Stimulated activated CD8-positive, alpha-beta memory T cell treated with anti-CD3 and anti-CD28 coated beads, Interleukin-12 subunit alpha, Interleukin-12 subunit beta, amount 100 ng/mL, for 24 hours (primary cell): ENCODE measurements at regions not wholly inside any gene's neighbourhood (a gene's known extent, or its start where the extent isn't known, plus 50 kb on each side); places are given as distances from the start of the nearest gene placed in this dataset.

ENCODE experiments used
- DNase-seq: peaks from one replicate; pipeline ENCODE4 v3.0.0-alpha.2; 2020; ENCODE audit errors: extremely low read depth

DNA sequence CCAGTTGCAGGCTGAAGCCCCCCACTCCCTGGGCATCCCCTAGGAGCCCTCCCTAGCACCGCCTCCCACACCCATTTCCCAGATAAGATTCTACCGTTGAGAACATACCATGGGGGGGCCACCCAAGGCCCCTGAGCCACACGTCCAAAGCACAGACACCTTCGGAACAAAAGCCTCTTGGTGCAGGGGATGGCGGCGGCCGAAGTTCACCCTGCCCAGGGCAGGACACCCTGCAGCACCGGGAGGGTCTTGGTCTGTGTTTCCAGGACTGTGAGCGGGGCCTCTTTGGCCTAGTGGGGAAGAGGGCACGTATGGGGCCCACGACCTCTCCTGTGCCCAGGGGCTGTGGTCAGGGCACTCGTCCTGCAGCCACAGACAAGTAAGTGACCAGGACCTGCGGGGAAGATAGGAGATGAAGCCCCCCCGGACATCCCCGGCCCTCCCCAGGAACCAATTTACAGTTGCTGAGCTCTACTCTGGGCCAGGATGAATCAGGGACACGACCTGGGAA lies 154.3 kb upstream of the C14orf180 start:
- no peak for DNase-seq

DNA sequence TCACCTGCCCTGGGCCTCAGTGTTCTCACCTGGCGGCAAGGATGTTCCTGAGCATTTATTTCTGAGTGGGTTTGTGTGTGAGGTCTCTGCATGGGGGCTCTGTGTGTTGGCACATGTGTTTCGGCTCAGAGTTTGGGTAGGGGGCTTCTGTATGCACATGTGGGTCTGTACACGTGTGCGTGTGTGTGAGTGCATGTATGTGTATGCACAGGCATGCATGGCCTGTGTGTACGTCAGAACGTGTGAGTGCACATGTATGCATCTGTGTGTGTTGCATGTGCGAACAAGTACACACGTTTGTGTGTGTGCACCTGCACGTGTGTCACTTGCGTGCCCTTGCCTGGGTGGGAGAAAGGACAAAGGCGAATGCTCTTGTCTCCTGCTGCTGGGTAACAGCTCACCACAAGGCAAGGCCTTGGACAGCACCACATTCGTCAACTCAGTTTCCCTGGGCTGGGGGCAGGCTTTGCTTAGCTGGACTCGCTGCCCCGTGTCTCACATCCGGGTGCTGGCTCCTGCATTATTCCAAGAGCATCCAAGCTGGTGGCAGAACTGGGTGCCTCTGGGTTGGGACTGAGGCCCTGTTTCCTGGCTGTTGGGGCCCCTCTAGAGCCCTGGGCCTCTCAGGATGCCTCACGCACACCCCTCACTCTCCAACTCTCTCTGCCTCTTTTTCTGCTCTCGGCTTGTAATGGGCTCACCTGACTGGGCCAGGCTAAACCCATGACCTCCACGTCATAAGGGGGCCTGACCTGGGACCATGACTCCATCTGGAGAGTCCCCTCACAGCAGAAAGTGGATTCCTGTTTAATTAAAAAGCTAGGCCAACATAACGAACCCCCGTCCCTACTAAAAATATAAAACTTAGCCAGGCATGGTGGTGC lies 153.6 kb upstream of the C14orf180 start:
- no peak for DNase-seq

DNA sequence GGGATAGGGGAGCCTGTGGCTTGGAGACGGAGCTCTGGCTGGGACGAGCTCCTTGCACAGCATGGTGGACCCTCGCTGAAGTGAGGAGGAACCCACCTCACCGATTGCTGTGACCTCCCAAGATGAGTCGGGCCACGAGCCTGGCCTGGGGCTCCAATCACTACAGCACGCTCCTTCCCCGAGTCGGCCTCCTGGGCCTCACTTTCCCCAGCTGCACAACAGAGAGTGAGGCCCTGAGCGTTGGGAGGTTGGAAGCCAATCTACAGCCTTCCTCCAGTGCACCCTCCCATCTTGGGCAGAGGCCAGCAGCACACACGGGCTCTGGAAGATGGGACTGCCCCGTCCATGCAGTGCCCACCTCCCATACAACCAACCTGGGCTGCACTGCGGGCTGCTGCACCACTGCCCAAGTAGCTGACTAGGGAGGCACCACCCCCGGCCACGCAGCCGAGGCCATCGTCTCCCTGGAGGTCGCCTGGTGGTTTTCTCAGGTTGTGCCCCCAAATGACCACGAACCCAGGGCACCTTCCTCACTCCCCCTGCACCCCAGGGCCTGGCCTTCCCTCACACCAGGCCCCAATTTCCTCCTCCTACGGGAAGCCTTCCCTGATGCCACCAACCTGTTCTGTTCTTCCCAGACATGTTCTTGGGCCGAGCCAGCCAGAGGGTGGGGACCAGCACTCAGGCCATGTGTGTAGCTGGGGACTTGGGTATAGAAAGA lies 152.3 kb upstream of the C14orf180 start:
- DNase-seq = no peak

DNA sequence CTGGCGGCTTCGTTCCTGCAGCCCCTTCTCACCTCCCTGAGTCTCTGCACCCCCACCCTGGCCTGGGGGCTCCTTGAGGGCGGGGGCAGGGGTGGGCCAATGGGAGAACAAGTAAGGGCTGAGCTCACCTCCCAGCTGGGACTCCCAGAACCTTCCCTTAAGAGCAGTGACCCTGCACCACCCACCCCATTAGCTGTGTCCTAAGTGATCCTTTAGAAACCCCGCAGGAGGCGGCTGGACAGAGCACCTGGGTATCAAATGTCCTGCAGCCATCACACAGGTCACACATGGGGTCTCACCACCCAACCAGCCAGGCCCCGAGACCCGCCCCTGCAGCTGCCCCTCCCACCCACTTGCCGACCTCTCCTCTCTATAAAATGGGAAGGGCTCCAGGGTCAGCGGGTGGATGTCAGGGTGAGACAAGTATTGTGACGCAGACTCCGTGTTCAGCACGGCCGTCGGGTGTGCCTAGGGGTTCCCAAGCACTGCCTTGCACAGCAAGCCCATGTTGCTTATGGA lies 151.2 kb upstream of the C14orf180 start:
- no peak for DNase-seq

DNA sequence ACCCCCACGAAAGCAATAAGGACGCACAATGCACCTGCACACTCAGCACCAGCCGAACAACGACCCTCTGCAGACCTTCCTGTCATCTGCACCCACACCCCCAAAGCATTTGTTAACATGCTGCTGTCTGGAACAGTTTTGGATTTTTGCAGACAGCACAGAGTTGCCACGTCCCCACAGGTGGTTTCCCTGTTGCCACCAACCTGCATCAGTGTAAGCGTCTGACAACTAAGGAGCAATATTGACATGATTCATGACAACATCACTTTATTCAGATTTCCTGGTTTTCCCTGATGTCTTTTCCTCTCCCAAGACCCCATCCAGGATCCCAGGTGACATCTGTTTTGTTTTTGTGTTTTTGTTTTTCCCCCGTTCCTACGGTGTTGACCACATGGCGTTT lies 150.7 kb upstream of the C14orf180 start:
- no peak for DNase-seq

DNA sequence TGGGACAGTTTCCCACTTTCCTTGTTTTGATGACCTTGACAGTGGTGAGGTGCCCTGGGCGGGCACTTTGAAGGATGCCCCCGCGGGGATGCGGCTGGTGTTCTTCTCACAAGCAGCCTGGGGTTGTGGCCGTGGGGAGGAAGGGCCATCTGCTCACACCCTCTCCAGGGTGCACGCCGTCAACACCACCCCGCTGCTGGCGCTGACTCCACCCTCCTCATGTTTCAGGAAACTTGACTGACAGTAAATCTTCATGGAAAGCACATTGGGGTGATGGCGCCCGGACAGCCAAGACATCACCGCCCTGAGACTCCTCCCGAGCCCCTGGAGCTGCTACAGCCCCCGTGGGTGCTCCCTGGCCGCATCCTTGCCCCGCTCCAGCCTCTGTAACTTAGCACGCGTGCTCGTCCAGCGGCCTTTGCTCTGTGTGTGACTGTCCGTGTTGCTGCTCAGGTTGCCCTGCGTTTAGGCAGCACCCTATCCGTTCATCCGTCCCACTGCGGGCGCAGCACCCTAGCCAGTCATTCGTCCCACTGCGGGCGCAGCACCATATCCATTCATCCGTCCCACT lies 150.2 kb upstream of the C14orf180 start:
- no peak for DNase-seq

GRCh38 chr14:104431351-104431928 lies 148.1 kb upstream of the C14orf180 start:
- no peak for DNase-seq

GRCh38 chr14:104431929-104432541 lies 147.5 kb upstream of the C14orf180 start:
- no peak for DNase-seq

GRCh38 chr14:104432611-104433231 lies 146.8 kb upstream of the C14orf180 start:
- no peak for DNase-seq

GRCh38 chr14:104433401-104434213 lies 146.0 kb upstream of the C14orf180 start:
- no peak for DNase-seq

- DNase-seq = no peak
Measured at GRCh38 chr14:104434214-104435076, 145.1 kb upstream of the C14orf180 start.

- no peak for DNase-seq
Measured at GRCh38 chr14:104435147-104436046, 144.2 kb upstream of the C14orf180 start.

- DNase-seq = no peak
Measured at GRCh38 chr14:104436047-104436591, 143.4 kb upstream of the C14orf180 start.

DNA sequence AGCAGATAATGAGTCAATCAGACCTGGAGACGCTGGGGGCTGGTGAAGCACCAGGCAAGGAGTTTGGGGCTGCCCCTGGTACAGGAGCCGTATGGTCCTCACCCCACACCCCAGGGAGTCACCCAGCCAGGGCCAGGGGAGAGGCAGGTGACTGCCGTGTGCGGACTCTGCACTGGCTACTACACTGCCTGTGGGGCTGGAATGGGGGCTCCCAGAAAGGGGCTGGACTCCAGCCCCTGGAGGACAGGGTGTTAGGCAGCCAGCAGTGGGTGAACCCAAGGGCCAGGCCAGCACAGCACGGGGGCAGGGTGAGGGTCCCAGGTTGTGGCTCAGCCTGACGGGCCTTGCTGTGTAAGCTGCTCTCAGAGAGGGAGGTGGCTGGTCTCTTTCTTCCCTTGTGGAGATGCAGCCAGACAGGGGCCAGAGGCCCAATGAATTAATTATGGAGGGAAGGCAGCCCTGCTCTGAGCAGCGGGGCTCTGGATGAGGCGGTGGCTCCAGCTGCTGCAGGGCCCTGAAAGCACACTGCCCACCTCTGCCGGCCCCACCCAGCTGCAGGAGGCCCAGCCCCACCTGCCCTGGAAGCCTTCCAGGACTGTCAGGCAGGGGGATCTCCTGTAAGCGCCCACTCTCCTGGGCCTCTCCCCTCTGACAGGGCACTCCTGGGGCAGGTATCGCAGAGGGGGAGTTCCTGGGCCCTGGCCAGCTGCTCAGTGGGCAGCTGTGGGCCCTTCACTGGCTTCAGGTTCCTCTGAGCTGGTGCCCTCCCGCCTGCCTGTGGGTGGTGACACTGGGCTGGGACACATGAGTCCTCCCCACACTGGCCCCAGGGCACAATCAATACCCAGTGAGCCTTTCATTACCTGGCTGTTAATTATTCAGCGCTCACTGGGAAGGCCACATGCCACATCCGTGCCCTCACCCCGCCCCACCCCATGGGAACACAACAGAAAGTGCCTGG lies 142.5 kb upstream of the C14orf180 start:
- DNase-seq = no peak

DNA sequence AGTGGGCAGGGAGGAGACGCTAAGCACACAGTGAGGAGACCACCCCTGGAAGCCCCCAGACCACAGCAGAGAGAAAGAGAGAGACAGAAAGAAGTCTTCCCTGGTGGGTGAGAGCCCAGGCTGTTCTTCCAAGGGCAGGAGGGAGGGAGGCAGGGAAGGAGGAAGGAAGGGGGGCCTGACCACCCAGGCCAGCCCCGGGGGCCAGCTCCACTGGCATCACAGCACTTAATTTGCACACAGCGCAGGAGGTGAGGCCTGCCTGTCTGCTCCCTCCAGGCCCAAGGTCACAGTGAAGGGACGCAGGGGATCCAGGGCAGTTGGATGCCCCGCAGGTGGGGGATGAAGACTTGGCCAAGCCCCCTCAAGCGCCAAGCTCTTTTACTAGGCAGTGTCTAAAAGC lies 141.9 kb upstream of the C14orf180 start:
- no peak for DNase-seq

DNA sequence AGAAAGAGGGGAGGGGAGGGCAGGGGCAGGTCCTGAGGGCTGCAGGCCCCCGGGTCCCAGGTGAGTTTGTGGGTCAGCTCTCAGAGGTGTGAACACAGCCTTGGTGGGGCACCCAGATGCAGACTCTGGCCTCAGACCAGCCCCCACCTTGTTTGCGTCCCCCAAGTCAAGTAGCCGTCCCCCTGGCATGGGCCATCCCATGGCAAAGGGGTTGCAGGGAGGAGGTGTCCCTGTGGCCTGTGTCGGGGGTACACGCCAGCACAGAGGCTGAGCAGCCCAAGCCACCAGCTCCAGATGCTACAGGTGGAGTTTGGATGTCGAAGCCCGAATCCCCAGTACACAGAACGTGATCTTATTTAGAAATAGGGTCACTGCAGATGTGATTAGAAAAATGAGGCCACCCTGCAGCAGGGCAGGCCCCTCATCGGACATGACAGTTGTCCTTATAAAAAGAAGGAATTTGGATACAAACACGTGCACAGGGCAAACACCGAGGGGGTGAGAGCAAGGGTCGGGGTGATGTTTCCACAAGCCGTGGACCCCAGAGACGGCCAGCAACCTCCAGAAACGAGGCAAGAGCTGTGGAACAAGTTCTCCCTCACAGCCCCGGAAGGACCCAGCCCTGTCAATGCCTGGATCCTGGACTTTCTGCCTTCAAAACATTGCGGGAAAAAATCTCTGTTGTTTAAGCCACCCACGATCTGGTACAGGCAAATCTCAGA lies 141.2 kb upstream of the C14orf180 start:
- DNase-seq = no peak
